Loucy (cell line): ENCODE measurements at regions not wholly inside any gene's neighbourhood (a gene's known extent, or its start where the extent isn't known, plus 50 kb on each side); places are given as distances from the start of the nearest gene placed in this dataset.

Source experiments
- H2AFZ ChIP-seq: fragments of 200-600 bp; sonication (generic); 2 replicates; pipeline ENCODE4 v1.6.0; 2016; ENCODE audit warnings: antibody characterized with exemption, mild to moderate bottlenecking, low read length, moderate library complexity
- H3F3A ChIP-seq: fragments of 200-600 bp; 2 replicates; pipeline ENCODE4 v1.6.0; 2016; ENCODE audit warnings: antibody characterized with exemption, low read depth, mild to moderate bottlenecking
- H3K27me3 ChIP-seq: fragments of 200-600 bp; sonication (generic); 2 replicates; pipeline ENCODE4 v1.6.1; 2014; ENCODE audit warnings: low read length, mild to moderate bottlenecking; ENCODE audit not compliant: insufficient read depth, poor library complexity, severe bottlenecking
- H3K36me3 ChIP-seq: fragments of 200-600 bp; sonication (generic); 2 replicates; pipeline ENCODE4 v1.6.1; 2016; ENCODE audit warnings: low read length; ENCODE audit not compliant: insufficient read depth
- H3K4me1 ChIP-seq: fragments of 200-600 bp; sonication (generic); 2 replicates; pipeline ENCODE4 v1.5.1; 2014; ENCODE audit warnings: low read length, mild to moderate bottlenecking; ENCODE audit not compliant: insufficient read depth, poor library complexity, severe bottlenecking
- H3K4me2 ChIP-seq: fragments of 200-600 bp; sonication (generic); 2 replicates; pipeline ENCODE4 v1.6.0; 2014; ENCODE audit warnings: antibody characterized with exemption, low read length, low read depth, mild to moderate bottlenecking; ENCODE audit not compliant: poor library complexity, severe bottlenecking
- H3K4me3 ChIP-seq: fragments of 200-600 bp; sonication (generic); 2 replicates; pipeline ENCODE4 v1.5.1; 2014; ENCODE audit warnings: low read length, mild to moderate bottlenecking, mixed read lengths; ENCODE audit not compliant: poor library complexity, severe bottlenecking
- H3K79me2 ChIP-seq: fragments of 200-600 bp; sonication (generic); 2 replicates; pipeline ENCODE4 v1.6.1; 2014; ENCODE audit warnings: low read length; ENCODE audit not compliant: insufficient read depth
- H3K9ac ChIP-seq: fragments of 200-600 bp; sonication (generic); 2 replicates; pipeline ENCODE4 v1.6.0; 2014; ENCODE audit warnings: mild to moderate bottlenecking, low read depth, low read length, moderate library complexity; ENCODE audit not compliant: poor library complexity, severe bottlenecking
- H3K9me2 ChIP-seq: fragments of 200-600 bp; sonication (generic); replicated peaks from 2 replicates; pipeline ENCODE4 v1.6.1; 2016; ENCODE audit warnings: low read depth, low read length, mixed read lengths
- H3K9me3 ChIP-seq: fragments of 200-600 bp; sonication (generic); 2 replicates; pipeline ENCODE4 v1.6.1; 2014; ENCODE audit warnings: mild to moderate bottlenecking, antibody characterized with exemption, low read length, low read depth; ENCODE audit not compliant: insufficient read depth
- H4K20me1 ChIP-seq: fragments of 200-600 bp; sonication (generic); 2 replicates; pipeline ENCODE4 v1.6.0; 2014; ENCODE audit warnings: antibody characterized with exemption, low read length, mild to moderate bottlenecking; ENCODE audit not compliant: insufficient read depth, poor library complexity, severe bottlenecking
- EZH2phosphoT487 ChIP-seq: fragments of 200-600 bp; IDR thresholded peaks from 2 replicates; pipeline ENCODE4 v1.6.1; 2018; ENCODE audit warnings: antibody characterized with exemption, mild to moderate bottlenecking, moderate library complexity, borderline replicate concordance
- TF ChIP-seq, protein P1 (sequence below): fragments of 200-600 bp; sonication (generic); conservative IDR thresholded peaks from 2 replicates; pipeline ENCODE4 v1.5.1; 2014; ENCODE audit warnings: mild to moderate bottlenecking, antibody characterized with exemption, low read length

- H3K4me2 ChIP-seq = no peak overlapping the region
- H3K9ac ChIP-seq = no peak overlapping the region
- TF ChIP-seq, protein P1, sequence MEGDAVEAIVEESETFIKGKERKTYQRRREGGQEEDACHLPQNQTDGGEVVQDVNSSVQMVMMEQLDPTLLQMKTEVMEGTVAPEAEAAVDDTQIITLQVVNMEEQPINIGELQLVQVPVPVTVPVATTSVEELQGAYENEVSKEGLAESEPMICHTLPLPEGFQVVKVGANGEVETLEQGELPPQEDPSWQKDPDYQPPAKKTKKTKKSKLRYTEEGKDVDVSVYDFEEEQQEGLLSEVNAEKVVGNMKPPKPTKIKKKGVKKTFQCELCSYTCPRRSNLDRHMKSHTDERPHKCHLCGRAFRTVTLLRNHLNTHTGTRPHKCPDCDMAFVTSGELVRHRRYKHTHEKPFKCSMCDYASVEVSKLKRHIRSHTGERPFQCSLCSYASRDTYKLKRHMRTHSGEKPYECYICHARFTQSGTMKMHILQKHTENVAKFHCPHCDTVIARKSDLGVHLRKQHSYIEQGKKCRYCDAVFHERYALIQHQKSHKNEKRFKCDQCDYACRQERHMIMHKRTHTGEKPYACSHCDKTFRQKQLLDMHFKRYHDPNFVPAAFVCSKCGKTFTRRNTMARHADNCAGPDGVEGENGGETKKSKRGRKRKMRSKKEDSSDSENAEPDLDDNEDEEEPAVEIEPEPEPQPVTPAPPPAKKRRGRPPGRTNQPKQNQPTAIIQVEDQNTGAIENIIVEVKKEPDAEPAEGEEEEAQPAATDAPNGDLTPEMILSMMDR = no peak
- no peaks in the 10 kb centered on the region for H3K9me2 ChIP-seq
- no peaks in the 10 kb centered on the region for H3K9me3 ChIP-seq
- H3K79me2 ChIP-seq = no peaks in the 10 kb centered on the region
- no peaks in the 10 kb centered on the region for H3K4me1 ChIP-seq
- H3K4me3 ChIP-seq = no peak overlapping the region
- H2AFZ ChIP-seq = no peak overlapping the region
- H3K27me3 ChIP-seq = no peaks in the 10 kb centered on the region
- H4K20me1 ChIP-seq = no peaks in the 10 kb centered on the region
- no peaks in the 10 kb centered on the region for H3F3A ChIP-seq
- no peaks in the 10 kb centered on the region for H3K36me3 ChIP-seq
These were observed 612.5 kb downstream of the KIF4B start for GRCh38 chr5:155625897-155626543.

DNA sequence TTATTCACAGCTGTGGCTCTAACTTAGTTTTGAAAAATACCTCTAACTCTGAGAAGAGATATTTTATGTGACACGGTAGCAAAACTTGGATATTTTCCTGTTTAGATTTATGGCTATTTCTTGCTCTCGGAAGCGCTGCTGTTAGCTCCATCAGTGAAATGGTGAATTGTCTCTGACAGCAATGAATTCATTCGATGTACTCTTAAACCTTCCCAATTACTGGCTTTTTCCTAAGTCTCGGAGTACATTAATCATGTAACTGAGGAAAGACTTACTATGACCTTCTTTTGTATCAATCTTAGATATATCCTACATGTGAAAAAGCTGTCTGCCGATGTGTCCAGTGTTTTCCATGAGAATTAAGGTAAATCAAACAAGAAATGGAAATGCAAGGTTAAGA lies 613.0 kb downstream of the KIF4B start:
- Histone ChIP-seq H3K4me1 (no peaks in the 10 kb centered on the region), H3K4me2 (no peak overlapping the region), H3K36me3 (no peaks in the 10 kb centered on the region), H3K4me3 (no peak overlapping the region), H2AFZ (no peak overlapping the region), H3K9ac (no peak overlapping the region), H4K20me1 (no peaks in the 10 kb centered on the region), H3F3A (no peaks in the 10 kb centered on the region), H3K27me3 (no peaks in the 10 kb centered on the region), H3K9me2 (no peaks in the 10 kb centered on the region), H3K79me2 (no peaks in the 10 kb centered on the region), H3K9me3 (no peaks in the 10 kb centered on the region)
- TF ChIP-seq EZH2phosphoT487 = no peak
- TF ChIP-seq, protein P1 = no peak

- Histone ChIP-seq H3F3A (no peaks in the 10 kb centered on the region), H3K4me3 (no peak overlapping the region), H3K36me3 (no peaks in the 10 kb centered on the region), H2AFZ (no peak overlapping the region), H3K9ac (no peak overlapping the region), H3K79me2 (no peaks in the 10 kb centered on the region), H4K20me1 (no peaks in the 10 kb centered on the region), H3K4me1 (no peaks in the 10 kb centered on the region), H3K9me3 (no peaks in the 10 kb centered on the region), H3K27me3 (no peaks in the 10 kb centered on the region), H3K4me2 (no peak overlapping the region), H3K9me2 (no peaks in the 10 kb centered on the region)
- TF ChIP-seq, protein P1 = no peak
- no peak for TF ChIP-seq EZH2phosphoT487
These were observed 614.8 kb downstream of the KIF4B start for GRCh38 chr5:155628346-155628745.
